ENCODE measurements at regions not wholly inside any gene's neighbourhood (a gene's known extent, or its start where the extent isn't known, plus 50 kb on each side); places are given as distances from the start of the nearest gene placed in this dataset.

- H3K4me3 ChIP-seq (ENCODE audit: low read depth, low read length), result no peak overlapping the region
- DNase-seq (ENCODE audit: low read depth), result no peak
- TF ChIP-seq, protein P1, sequence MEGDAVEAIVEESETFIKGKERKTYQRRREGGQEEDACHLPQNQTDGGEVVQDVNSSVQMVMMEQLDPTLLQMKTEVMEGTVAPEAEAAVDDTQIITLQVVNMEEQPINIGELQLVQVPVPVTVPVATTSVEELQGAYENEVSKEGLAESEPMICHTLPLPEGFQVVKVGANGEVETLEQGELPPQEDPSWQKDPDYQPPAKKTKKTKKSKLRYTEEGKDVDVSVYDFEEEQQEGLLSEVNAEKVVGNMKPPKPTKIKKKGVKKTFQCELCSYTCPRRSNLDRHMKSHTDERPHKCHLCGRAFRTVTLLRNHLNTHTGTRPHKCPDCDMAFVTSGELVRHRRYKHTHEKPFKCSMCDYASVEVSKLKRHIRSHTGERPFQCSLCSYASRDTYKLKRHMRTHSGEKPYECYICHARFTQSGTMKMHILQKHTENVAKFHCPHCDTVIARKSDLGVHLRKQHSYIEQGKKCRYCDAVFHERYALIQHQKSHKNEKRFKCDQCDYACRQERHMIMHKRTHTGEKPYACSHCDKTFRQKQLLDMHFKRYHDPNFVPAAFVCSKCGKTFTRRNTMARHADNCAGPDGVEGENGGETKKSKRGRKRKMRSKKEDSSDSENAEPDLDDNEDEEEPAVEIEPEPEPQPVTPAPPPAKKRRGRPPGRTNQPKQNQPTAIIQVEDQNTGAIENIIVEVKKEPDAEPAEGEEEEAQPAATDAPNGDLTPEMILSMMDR (IDR thresholded peaks at IDR 0.05; ENCODE audit: insufficient read depth, low read depth, low read length, missing control alignments), result no peak
Observed at GRCh38 chr3:124229420-124229819, 237.5 kb upstream of the ROPN1 start.

DNA sequence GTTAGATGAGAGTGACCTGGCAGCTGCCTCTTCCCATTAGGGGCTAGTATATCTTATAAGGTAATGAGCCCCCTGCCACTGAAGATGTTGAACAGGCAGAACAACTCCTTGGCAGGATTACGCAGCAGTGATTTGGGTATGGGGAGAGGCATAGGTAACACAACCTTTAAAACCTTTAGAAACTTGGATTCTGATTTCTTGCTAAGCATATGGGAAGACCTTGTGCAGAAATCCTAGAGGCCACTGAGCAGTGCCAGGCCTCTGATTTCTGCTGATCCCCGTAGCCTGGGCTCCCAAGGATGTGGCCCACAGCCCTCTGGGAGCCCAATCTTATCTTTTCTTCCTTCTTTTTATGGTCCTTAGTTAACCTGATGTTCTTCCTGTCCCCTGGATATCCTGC is 237.9 kb upstream of the ROPN1 start:
- H3K4me3 ChIP-seq (ENCODE audit: low read depth, low read length), result no peak overlapping the region

DNA sequence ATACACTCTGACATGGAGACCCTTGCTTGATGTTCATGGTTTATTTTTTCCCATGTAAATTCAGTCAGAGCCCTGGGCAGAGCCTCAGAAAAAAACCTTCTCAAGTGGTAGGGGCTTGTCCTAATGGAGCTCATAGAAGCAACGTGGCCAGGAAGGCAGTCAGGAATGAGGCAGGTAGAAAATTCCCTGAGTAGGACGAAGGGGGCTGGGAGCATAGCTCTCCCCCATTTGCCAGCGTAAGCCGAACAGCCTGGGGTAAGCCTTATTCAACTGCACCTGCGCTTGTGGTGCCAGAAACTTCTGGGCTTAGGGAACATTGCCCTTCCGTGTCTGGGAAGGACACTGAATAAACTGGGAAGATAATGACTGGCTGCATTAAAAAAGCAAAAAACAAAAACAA is 238.5 kb upstream of the ROPN1 start:
- no peak for DNase-seq (ENCODE audit: low read depth)
- H3K4me3 ChIP-seq (ENCODE audit: low read depth, low read length), result no peak overlapping the region
- TF ChIP-seq, protein P1 (IDR thresholded peaks at IDR 0.05; ENCODE audit: insufficient read depth, low read depth, low read length, missing control alignments), result no peak

More for the DNA sequence above, 237.9 kb upstream of the ROPN1 start:
- TF ChIP-seq, protein P1 (IDR thresholded peaks at IDR 0.05; ENCODE audit: insufficient read depth, low read depth, low read length, missing control alignments), result no peak
- DNase-seq (ENCODE audit: low read depth), result no peak

DNA sequence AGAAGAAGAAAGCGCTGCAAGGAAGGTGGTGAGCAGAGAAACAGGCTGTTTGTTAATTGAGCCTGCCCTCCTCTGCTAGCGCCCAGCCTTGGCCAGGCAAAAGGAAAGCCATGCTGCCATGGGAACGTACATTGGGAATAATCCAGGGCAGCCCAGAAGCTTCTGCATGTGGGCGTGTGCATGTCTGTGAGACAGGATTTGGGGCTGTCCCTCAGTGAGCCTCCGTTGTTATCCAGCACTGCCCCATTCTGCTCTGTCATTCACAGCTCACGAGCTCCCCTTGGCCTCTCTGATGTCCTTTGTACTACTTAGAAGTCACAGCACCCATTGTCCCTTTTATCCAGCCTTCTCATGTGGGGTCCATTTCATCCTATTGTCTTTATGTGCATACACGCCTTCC is 239.1 kb upstream of the ROPN1 start:
- DNase-seq (ENCODE audit: low read depth), result no peak
- TF ChIP-seq, protein P1 (IDR thresholded peaks at IDR 0.05; ENCODE audit: insufficient read depth, low read depth, low read length, missing control alignments), result no peak
- no peak overlapping the region for H3K4me3 ChIP-seq (ENCODE audit: low read depth, low read length)

- H3K4me3 ChIP-seq (ENCODE audit: low read depth, low read length), result no peak overlapping the region
- no peak for DNase-seq (ENCODE audit: low read depth)
- TF ChIP-seq, protein P1 (IDR thresholded peaks at IDR 0.05; ENCODE audit: insufficient read depth, low read depth, low read length, missing control alignments), result no peak
Observed at GRCh38 chr3:124234852-124235252, 242.9 kb upstream of the ROPN1 start.

- no peak overlapping the region for H3K4me3 ChIP-seq (ENCODE audit: low read depth, low read length)
- TF ChIP-seq, protein P1 (IDR thresholded peaks at IDR 0.05; ENCODE audit: insufficient read depth, low read depth, low read length, missing control alignments), result no peak
- DNase-seq (ENCODE audit: low read depth), result no peak
Observed at GRCh38 chr3:124235446-124235845, 243.5 kb upstream of the ROPN1 start.

DNA sequence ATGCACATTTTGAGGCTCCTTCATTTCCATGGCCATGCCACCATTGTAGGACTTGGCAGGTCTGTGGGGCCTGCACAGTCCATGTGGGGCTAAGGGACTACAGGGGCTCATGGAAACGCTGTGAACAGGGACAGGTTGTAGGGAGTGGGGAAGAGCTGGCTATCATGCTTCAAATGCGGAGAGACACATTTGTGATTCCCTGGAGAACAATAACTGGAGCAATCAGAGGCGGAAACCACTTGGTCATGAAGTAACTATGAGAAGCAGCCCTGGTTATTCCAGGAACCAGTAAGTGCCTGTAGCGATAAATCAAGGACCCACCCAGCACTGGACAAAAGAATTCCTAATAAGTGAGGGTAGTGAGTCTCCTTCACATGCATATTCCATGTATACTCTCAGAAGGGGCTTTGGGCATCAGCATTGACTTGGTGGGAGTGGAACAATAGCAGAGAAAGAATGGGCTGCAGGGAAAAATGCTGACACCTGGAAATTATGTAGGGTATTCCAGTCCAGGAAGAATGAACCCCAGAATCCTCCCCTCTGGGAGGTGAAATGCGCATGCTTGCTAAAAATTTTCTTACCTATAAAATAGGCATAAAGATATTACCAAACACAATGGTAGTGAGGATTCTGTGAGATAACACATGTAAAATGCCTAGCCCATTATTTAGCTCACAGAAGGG is 251.4 kb upstream of the ROPN1 start:
- H3K4me3 ChIP-seq (ENCODE audit: low read depth, low read length), result no peak overlapping the region
- TF ChIP-seq, protein P1 (IDR thresholded peaks at IDR 0.05; ENCODE audit: insufficient read depth, low read depth, low read length, missing control alignments), result no peak
- no peak for DNase-seq (ENCODE audit: low read depth)
